OCI-LY7 (cell line): ENCODE measurements at regions not wholly inside any gene's neighbourhood (a gene's known extent, or its start where the extent isn't known, plus 50 kb on each side); places are given as distances from the start of the nearest gene placed in this dataset.

Experiments
- EZH2phosphoT487 ChIP-seq: fragments of 200-600 bp; sonication (generic); IDR thresholded peaks from 2 replicates; pipeline ENCODE4 v1.6.1; 2018; ENCODE audit warnings: low read depth, borderline replicate concordance, mild to moderate bottlenecking, mixed run types, antibody characterized with exemption, low read length, moderate library complexity, mixed read lengths
- TF ChIP-seq, protein P1 (sequence below): fragments of 200-600 bp; sonication (generic); conservative IDR thresholded peaks from 2 replicates; pipeline ENCODE4 v1.5.1; 2014; ENCODE audit warnings: mild to moderate bottlenecking, antibody characterized with exemption, low read length, moderate library complexity, mixed read lengths

GRCh38 chr19:27689734-27690241 is 1523.2 kb downstream of the UQCRFS1 start:
- TF ChIP-seq, protein P1, sequence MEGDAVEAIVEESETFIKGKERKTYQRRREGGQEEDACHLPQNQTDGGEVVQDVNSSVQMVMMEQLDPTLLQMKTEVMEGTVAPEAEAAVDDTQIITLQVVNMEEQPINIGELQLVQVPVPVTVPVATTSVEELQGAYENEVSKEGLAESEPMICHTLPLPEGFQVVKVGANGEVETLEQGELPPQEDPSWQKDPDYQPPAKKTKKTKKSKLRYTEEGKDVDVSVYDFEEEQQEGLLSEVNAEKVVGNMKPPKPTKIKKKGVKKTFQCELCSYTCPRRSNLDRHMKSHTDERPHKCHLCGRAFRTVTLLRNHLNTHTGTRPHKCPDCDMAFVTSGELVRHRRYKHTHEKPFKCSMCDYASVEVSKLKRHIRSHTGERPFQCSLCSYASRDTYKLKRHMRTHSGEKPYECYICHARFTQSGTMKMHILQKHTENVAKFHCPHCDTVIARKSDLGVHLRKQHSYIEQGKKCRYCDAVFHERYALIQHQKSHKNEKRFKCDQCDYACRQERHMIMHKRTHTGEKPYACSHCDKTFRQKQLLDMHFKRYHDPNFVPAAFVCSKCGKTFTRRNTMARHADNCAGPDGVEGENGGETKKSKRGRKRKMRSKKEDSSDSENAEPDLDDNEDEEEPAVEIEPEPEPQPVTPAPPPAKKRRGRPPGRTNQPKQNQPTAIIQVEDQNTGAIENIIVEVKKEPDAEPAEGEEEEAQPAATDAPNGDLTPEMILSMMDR, result no peak
- TF ChIP-seq EZH2phosphoT487, result no peak
